SK-N-SH (cell line): ENCODE measurements at regions not wholly inside any gene's neighbourhood (a gene's known extent, or its start where the extent isn't known, plus 50 kb on each side); places are given as distances from the start of the nearest gene placed in this dataset.

Experiments used
- CTCF ChIA-PET: fragments of 300-600, 350-600 bp; formaldehyde crosslinking; extraction: SDS; loops from one replicate; lab custom pipeline; 2021; lab: Yijun Ruan, JAX
- POLR2A ChIA-PET: fragments of 350-600 bp; sonication (Branson Sonifier 250); formaldehyde crosslinking; extraction: SDS; loops from one replicate; lab custom pipeline; 2020; ENCODE audit warnings: antibody characterized with exemption, inconsistent platforms; lab: Yijun Ruan, JAX
- DNase-seq: peaks from one replicate; pipeline ENCODE4 v3.0.0; 2012
- H2AFZ ChIP-seq: fragments of 200-600 bp; sonication (generic); 2 replicates; pipeline ENCODE4 v1.8.1; 2016; ENCODE audit warnings: antibody characterized with exemption, mild to moderate bottlenecking, low read depth
- H3F3A ChIP-seq: fragments of 200-600 bp; sonication (generic); replicated peaks from 2 replicates; pipeline ENCODE3; 2016; ENCODE audit warnings: antibody characterized with exemption, mild to moderate bottlenecking; ENCODE audit not compliant: insufficient read depth
- H3K27ac ChIP-seq, 2 experiments: fragments of 200-500 bp in 1 of 2; fragments of 200-600 bp in 1 of 2; sonication (Bioruptor generic) in 1 of 2; sonication (generic), shearing (Covaris generic) in 1 of 2; 2 replicates each; pipeline versions ENCODE4 v1.5.1 to v1.6.1; 2014 to 2016; ENCODE audit warnings: low read depth in 2 of 2, inconsistent platforms in 1 of 2, low read length in 1 of 2, mild to moderate bottlenecking in 1 of 2, mixed read lengths in 1 of 2
- H3K27me3 ChIP-seq: fragments of 200-600 bp; sonication (generic), shearing (Covaris generic); 2 replicates; pipeline ENCODE4 v1.6.1; 2016; ENCODE audit warnings: mixed run types; ENCODE audit not compliant: insufficient read depth
- H3K36me3 ChIP-seq, 2 experiments: fragments of 200-500 bp in 1 of 2; fragments of 200-600 bp in 1 of 2; sonication (Bioruptor generic) in 1 of 2; sonication (generic) in 1 of 2; replicated peaks in 1 of 2; 2 replicates each; pipeline versions ENCODE3 to v1.5.1; 2014 to 2016; ENCODE audit warnings: low read length in 1 of 2, mild to moderate bottlenecking in 1 of 2; ENCODE audit not compliant: insufficient read depth in 2 of 2, control insufficient read depth in 1 of 2
- H3K4me1 ChIP-seq, 2 experiments: fragments of 200-500 bp in 1 of 2; fragments of 200-600 bp in 1 of 2; sonication (Bioruptor generic) in 1 of 2; sonication (generic), shearing (Covaris generic) in 1 of 2; 2 replicates each; pipeline versions ENCODE4 v1.5.1 to v1.6.1; 2014 to 2016; ENCODE audit warnings: low read depth in 1 of 2, low read length in 1 of 2, mixed run types in 1 of 2; ENCODE audit not compliant: insufficient read depth in 2 of 2, control insufficient read depth in 1 of 2
- H3K4me2 ChIP-seq: fragments of 200-600 bp; sonication (generic), shearing (Covaris generic); 2 replicates; pipeline ENCODE4 v1.6.1; 2017; ENCODE audit warnings: mixed run types
- H3K4me3 ChIP-seq, 2 experiments: fragments of 200-500 bp in 1 of 2; fragments of 200-600 bp in 1 of 2; sonication (Bioruptor generic) in 1 of 2; sonication (generic), shearing (Covaris generic) in 1 of 2; 2 replicates each; pipeline versions ENCODE4 v1.5.1 to v1.8.1; 2014 to 2016; ENCODE audit warnings: low read depth in 2 of 2, inconsistent platforms in 1 of 2, low read length in 1 of 2, mild to moderate bottlenecking in 1 of 2, mixed read lengths in 1 of 2, moderate library complexity in 1 of 2
- H3K79me2 ChIP-seq: fragments of 200-600 bp; sonication (generic); 2 replicates; pipeline ENCODE4 v1.8.1; 2017; ENCODE audit warnings: mild to moderate bottlenecking; ENCODE audit not compliant: insufficient read depth
- H3K9ac ChIP-seq: fragments of 200-600 bp; sonication (generic); 2 replicates; pipeline ENCODE4 v1.6.1; 2017; ENCODE audit warnings: mixed run types
- H3K9me2 ChIP-seq: fragments of 200-600 bp; sonication (generic); 2 replicates; pipeline ENCODE4 v1.6.1; 2017; ENCODE audit warnings: mixed run types
- H3K9me3 ChIP-seq: fragments of 200-600 bp; sonication (generic); 2 replicates; pipeline ENCODE4 v1.6.1; 2017; ENCODE audit warnings: mixed run types, mild to moderate bottlenecking, moderate library complexity
- H4K20me1 ChIP-seq: fragments of 200-600 bp; sonication (generic); 2 replicates; pipeline ENCODE4 v1.6.1; 2017; ENCODE audit warnings: mild to moderate bottlenecking, mixed run types; ENCODE audit not compliant: insufficient read depth
- ELF1 ChIP-seq: IDR thresholded peaks from 2 replicates; pipeline ENCODE4 v1.4.0; 2012
- FOXJ3 ChIP-seq: sonication (generic); formaldehyde crosslinking; IDR thresholded peaks from 2 replicates; pipeline ENCODE4 v1.5.1; 2020; ENCODE audit warnings: mild to moderate bottlenecking, missing genetic modification reagents
- FOXM1 ChIP-seq: IDR thresholded peaks from 2 replicates; pipeline ENCODE4 v1.4.0; 2012; ENCODE audit warnings: low read depth, mild to moderate bottlenecking
- IRF3 ChIP-seq: fragments of 150-350 bp; IDR thresholded peaks from 2 replicates; pipeline ENCODE4 v1.6.1; 2016; ENCODE audit warnings: mild to moderate bottlenecking, low read depth, low read length
- JUND ChIP-seq: IDR thresholded peaks from 2 replicates; pipeline ENCODE4 v1.4.0; 2012
- MXI1 ChIP-seq: IDR thresholded peaks from 2 replicates; pipeline ENCODE4 v1.6.1; 2012; ENCODE audit warnings: mild to moderate bottlenecking, low read depth, low read length, improper control_type of control experiment
- NRF1 ChIP-seq: IDR thresholded peaks from 2 replicates; pipeline ENCODE4 v1.6.1; 2012; ENCODE audit warnings: low read depth, mild to moderate bottlenecking, low read length
- RAD21 ChIP-seq: IDR thresholded peaks from 2 replicates; pipeline ENCODE4 v1.6.1; 2012; ENCODE audit warnings: mild to moderate bottlenecking, low read length
- REST ChIP-seq: IDR thresholded peaks from 2 replicates; pipeline ENCODE4 v1.6.1; 2012; ENCODE audit warnings: mild to moderate bottlenecking, low read depth, low read length, moderate library complexity
- SMC3 ChIP-seq: IDR thresholded peaks from 2 replicates; pipeline ENCODE4 v1.6.1; 2012; ENCODE audit warnings: low read depth, low read length, improper control_type of control experiment
- TEAD4 ChIP-seq: IDR thresholded peaks from 2 replicates; pipeline ENCODE4 v1.4.0; 2012; ENCODE audit warnings: mild to moderate bottlenecking, borderline replicate concordance; ENCODE audit not compliant: insufficient read depth
- YY1 ChIP-seq: IDR thresholded peaks from 2 replicates; pipeline ENCODE4 v1.4.0; 2012; ENCODE audit warnings: low read depth, mild to moderate bottlenecking
- WGBS: methylation state at CpG from one replicate; pipeline ENCODE4 v1.1.6; 2017; ENCODE audit warnings: low lambda C conversion rate; 5-methylcytosine and 5-hydroxymethylcytosine counted together

- TF ChIP-seq REST, result no peak
Measured at GRCh38 chr20:22214296-22214695, 370.1 kb downstream of the FOXA2 start (continued).

- H4K20me1 ChIP-seq, result no peaks in the 10 kb centered on the region
- CTCF ChIA-PET, result no interaction called here
Measured at GRCh38 chr20:22213271-22213670, 371.1 kb downstream of the FOXA2 start.

GRCh38 chr20:22207280-22207679 lies 377.1 kb downstream of the FOXA2 start:
- DNase-seq, result no peak
- no peaks in the 10 kb centered on the region for H3K79me2 ChIP-seq
- no peak overlapping the region for H2AFZ ChIP-seq
- no peaks in the 10 kb centered on the region for H3F3A ChIP-seq
- H3K9ac ChIP-seq, result no peak overlapping the region
- no peaks in the 10 kb centered on the region for H3K9me2 ChIP-seq
- H3K27me3 ChIP-seq, result no peaks in the 10 kb centered on the region
- H3K9me3 ChIP-seq, result no peaks in the 10 kb centered on the region
- no peak overlapping the region for H3K4me2 ChIP-seq
- POLR2A ChIA-PET, result no interaction called here
- no peak overlapping the region for H3K4me3 ChIP-seq
- CTCF ChIA-PET, result no interaction called here
- H3K27ac ChIP-seq, result no peak overlapping the region
- H3K36me3 ChIP-seq, result no peaks in the 10 kb centered on the region
- no peaks in the 10 kb centered on the region for H3K4me1 ChIP-seq
- H4K20me1 ChIP-seq, result no peaks in the 10 kb centered on the region
- TF ChIP-seq NRF1 (no peak), REST (no peak), FOXJ3 (CRISPR knock-in tag) (no peak), TEAD4 (no peak), SMC3 (no peak), JUND (no peak), IRF3 (no peak), MXI1 (no peak), RAD21 (no peak)
- TF ChIP-seq, all 33 proteins: peak for 0

More at GRCh38 chr20:22213271-22213670, 371.1 kb downstream of the FOXA2 start:
- TF ChIP-seq FOXM1, result no peak
- no peak for TF ChIP-seq MXI1
- TF ChIP-seq YY1, result no peak
- no peak for TF ChIP-seq IRF3
- no peak for TF ChIP-seq NRF1
- TF ChIP-seq ELF1, result no peak
- Histone ChIP-seq H3K9ac (no peak overlapping the region), H3K79me2 (no peaks in the 10 kb centered on the region), H3K9me3 (no peaks in the 10 kb centered on the region), H3K4me3 (no peak overlapping the region), H3K36me3 (no peaks in the 10 kb centered on the region), H3K4me2 (no peak overlapping the region), H3K4me1 (no peaks in the 10 kb centered on the region), H3K9me2 (no peaks in the 10 kb centered on the region), H3K27ac (no peak overlapping the region), H3F3A (no peaks in the 10 kb centered on the region), H3K27me3 (no peaks in the 10 kb centered on the region), H2AFZ (no peak overlapping the region)
- POLR2A ChIA-PET, result no interaction called here
- DNase-seq, result no peak
- WGBS, result under 1% methylated on average over 4 of the region's 4 CpGs
